ENCODE measurements at regions not wholly inside any gene's neighbourhood (a gene's known extent, or its start where the extent isn't known, plus 50 kb on each side); places are given as distances from the start of the nearest gene placed in this dataset.

DNA sequence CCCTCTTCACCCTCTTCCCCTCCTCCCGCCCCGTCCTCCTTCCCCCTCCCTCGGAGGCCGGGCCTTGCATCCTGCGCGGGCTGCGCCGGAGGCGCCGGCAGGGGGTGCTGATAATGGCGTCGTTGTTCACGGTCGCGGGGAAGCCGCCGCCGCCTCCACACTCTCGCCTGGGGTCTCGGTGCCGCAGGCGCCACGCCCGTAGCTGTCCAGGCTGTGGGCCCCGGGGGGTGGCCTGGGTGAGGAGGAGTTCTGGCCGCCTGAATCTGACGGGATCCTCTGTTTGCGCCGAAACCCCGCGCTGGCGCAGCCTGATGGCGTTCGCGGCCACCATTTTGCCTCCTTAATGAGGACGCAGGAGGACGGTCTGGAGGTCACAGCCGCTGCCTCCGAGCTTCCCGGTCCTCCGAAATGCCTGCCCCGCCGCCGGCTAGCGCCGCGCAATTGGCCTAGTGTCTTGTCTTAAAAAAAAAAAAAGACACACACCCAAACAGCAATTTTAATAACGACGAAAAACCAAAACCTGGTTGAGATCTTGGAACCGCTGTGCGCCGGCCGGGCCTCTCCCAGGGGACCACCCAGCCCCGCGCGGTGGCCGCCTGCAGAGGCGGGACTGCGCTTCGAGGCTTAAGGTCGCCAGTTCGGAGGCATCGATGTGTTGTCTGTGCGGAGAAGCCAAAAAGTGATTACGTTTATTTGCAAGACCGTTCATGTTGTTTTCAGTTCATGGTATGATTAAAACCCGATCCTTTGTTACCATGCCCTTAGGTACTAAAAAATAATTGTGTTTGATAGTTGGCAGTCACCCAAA, 106.6 kb upstream of the HNRNPU start (continued):
- TF ChIP-seq FOXP1 (CRISPR knock-in tag; IDR thresholded peaks at IDR 0.05; ENCODE audit: borderline replicate concordance) (peak; percentile 63; the same call in 1 of the 2 replicates), TEAD1 (CRISPR knock-in tag; IDR thresholded peaks at IDR 0.05) (no peak), NR2C2 (CRISPR knock-in tag; IDR thresholded peaks at IDR 0.05) (no peak), SMAD4 (CRISPR knock-in tag; IDR thresholded peaks at IDR 0.05) (no peak), IRF2 (CRISPR knock-in tag; IDR thresholded peaks at IDR 0.05; ENCODE audit: borderline replicate concordance, low read depth) (no peak), NR3C1 (CRISPR knock-in tag; conservative IDR thresholded peaks at IDR 0.05; ENCODE audit: low read depth) (no peak), ZNF671 (CRISPR knock-in tag; IDR thresholded peaks at IDR 0.05) (no peak), RORB (CRISPR knock-in tag; IDR thresholded peaks at IDR 0.05) (no peak), SMAD3 (CRISPR knock-in tag; IDR thresholded peaks at IDR 0.05; ENCODE audit: borderline replicate concordance) (no peak; the same call in 1 of the 2 replicates), ESRRA (CRISPR knock-in tag; IDR thresholded peaks at IDR 0.05; ENCODE audit: borderline replicate concordance) (peak; percentile 99), SOX15 (CRISPR knock-in tag; IDR thresholded peaks at IDR 0.05) (no peak), GTF2I (CRISPR knock-in tag; conservative IDR thresholded peaks at IDR 0.05) (no peak), ZNF317 (CRISPR knock-in tag; IDR thresholded peaks at IDR 0.05; ENCODE audit: borderline replicate concordance, low read depth) (no peak), NFE2L1 (CRISPR knock-in tag; IDR thresholded peaks at IDR 0.05) (peak; percentile 74; the same call in 1 of the 2 replicates), ZNF396 (CRISPR knock-in tag; IDR thresholded peaks at IDR 0.05; ENCODE audit: borderline replicate concordance) (no peak), FOXJ3 (CRISPR knock-in tag; IDR thresholded peaks at IDR 0.05; ENCODE audit: borderline replicate concordance) (no peak)
- TF ChIP-seq, protein P1, sequence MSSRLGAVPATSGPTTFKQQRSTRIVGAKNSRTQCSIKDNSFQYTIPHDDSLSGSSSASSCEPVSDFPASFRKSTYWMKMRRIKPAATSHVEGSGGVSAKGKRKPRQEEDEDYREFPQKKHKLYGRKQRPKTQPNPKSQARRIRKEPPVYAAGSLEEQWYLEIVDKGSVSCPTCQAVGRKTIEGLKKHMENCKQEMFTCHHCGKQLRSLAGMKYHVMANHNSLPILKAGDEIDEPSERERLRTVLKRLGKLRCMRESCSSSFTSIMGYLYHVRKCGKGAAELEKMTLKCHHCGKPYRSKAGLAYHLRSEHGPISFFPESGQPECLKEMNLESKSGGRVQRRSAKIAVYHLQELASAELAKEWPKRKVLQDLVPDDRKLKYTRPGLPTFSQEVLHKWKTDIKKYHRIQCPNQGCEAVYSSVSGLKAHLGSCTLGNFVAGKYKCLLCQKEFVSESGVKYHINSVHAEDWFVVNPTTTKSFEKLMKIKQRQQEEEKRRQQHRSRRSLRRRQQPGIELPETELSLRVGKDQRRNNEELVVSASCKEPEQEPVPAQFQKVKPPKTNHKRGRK (CRISPR knock-in tag; IDR thresholded peaks at IDR 0.05; ENCODE audit: borderline replicate concordance): no peak
- TF ChIP-seq, protein P2, sequence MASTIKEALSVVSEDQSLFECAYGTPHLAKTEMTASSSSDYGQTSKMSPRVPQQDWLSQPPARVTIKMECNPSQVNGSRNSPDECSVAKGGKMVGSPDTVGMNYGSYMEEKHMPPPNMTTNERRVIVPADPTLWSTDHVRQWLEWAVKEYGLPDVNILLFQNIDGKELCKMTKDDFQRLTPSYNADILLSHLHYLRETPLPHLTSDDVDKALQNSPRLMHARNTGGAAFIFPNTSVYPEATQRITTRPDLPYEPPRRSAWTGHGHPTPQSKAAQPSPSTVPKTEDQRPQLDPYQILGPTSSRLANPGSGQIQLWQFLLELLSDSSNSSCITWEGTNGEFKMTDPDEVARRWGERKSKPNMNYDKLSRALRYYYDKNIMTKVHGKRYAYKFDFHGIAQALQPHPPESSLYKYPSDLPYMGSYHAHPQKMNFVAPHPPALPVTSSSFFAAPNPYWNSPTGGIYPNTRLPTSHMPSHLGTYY (CRISPR knock-in tag; IDR thresholded peaks at IDR 0.05): no peak
- TF ChIP-seq, protein P3, sequence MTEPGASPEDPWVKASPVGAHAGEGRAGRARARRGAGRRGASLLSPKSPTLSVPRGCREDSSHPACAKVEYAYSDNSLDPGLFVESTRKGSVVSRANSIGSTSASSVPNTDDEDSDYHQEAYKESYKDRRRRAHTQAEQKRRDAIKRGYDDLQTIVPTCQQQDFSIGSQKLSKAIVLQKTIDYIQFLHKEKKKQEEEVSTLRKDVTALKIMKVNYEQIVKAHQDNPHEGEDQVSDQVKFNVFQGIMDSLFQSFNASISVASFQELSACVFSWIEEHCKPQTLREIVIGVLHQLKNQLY (CRISPR knock-in tag; IDR thresholded peaks at IDR 0.05): no peak
- TF ChIP-seq, protein P4, sequence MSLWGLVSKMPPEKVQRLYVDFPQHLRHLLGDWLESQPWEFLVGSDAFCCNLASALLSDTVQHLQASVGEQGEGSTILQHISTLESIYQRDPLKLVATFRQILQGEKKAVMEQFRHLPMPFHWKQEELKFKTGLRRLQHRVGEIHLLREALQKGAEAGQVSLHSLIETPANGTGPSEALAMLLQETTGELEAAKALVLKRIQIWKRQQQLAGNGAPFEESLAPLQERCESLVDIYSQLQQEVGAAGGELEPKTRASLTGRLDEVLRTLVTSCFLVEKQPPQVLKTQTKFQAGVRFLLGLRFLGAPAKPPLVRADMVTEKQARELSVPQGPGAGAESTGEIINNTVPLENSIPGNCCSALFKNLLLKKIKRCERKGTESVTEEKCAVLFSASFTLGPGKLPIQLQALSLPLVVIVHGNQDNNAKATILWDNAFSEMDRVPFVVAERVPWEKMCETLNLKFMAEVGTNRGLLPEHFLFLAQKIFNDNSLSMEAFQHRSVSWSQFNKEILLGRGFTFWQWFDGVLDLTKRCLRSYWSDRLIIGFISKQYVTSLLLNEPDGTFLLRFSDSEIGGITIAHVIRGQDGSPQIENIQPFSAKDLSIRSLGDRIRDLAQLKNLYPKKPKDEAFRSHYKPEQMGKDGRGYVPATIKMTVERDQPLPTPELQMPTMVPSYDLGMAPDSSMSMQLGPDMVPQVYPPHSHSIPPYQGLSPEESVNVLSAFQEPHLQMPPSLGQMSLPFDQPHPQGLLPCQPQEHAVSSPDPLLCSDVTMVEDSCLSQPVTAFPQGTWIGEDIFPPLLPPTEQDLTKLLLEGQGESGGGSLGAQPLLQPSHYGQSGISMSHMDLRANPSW (CRISPR knock-in tag; conservative IDR thresholded peaks at IDR 0.05; ENCODE audit: low read depth): no peak
- TF ChIP-seq, protein P5, sequence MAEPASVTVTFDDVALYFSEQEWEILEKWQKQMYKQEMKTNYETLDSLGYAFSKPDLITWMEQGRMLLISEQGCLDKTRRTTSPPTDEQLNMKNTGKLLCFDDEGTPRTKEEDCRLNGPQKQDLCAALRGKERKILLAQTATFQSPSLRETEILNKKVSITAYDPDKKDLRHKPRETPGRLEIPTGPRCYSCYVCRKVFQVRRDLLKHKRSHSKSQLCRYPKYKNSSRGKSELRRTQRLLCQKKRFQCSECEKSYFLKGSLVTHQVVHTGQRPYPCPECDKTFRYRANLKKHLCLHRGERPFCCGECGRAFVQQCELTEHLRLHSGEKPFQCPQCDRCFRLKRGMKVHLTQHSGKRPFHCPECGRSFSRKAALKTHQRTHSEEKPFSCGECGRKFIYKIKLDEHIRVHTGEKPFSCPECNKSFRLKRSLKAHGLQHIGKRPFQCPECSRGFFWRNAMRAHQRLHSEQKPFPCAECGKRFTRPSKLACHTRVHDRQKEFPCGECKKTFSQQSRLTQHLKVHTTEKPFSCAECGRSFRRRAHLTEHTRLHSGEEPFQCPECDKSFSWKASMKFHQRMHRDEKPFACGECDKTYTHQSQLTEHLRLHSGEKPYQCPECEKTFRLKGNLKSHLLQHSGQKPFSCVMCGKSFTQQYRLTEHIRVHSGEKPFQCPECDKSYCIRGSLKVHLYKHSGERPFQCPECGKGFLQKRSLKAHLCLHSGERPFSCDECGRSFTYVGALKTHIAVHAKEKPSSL (CRISPR knock-in tag; conservative IDR thresholded peaks at IDR 0.05): no peak
- TF ChIP-seq, protein P6, sequence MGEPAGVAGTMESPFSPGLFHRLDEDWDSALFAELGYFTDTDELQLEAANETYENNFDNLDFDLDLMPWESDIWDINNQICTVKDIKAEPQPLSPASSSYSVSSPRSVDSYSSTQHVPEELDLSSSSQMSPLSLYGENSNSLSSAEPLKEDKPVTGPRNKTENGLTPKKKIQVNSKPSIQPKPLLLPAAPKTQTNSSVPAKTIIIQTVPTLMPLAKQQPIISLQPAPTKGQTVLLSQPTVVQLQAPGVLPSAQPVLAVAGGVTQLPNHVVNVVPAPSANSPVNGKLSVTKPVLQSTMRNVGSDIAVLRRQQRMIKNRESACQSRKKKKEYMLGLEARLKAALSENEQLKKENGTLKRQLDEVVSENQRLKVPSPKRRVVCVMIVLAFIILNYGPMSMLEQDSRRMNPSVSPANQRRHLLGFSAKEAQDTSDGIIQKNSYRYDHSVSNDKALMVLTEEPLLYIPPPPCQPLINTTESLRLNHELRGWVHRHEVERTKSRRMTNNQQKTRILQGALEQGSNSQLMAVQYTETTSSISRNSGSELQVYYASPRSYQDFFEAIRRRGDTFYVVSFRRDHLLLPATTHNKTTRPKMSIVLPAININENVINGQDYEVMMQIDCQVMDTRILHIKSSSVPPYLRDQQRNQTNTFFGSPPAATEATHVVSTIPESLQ (CRISPR knock-in tag; IDR thresholded peaks at IDR 0.05): no peak
- TF ChIP-seq, protein P7, sequence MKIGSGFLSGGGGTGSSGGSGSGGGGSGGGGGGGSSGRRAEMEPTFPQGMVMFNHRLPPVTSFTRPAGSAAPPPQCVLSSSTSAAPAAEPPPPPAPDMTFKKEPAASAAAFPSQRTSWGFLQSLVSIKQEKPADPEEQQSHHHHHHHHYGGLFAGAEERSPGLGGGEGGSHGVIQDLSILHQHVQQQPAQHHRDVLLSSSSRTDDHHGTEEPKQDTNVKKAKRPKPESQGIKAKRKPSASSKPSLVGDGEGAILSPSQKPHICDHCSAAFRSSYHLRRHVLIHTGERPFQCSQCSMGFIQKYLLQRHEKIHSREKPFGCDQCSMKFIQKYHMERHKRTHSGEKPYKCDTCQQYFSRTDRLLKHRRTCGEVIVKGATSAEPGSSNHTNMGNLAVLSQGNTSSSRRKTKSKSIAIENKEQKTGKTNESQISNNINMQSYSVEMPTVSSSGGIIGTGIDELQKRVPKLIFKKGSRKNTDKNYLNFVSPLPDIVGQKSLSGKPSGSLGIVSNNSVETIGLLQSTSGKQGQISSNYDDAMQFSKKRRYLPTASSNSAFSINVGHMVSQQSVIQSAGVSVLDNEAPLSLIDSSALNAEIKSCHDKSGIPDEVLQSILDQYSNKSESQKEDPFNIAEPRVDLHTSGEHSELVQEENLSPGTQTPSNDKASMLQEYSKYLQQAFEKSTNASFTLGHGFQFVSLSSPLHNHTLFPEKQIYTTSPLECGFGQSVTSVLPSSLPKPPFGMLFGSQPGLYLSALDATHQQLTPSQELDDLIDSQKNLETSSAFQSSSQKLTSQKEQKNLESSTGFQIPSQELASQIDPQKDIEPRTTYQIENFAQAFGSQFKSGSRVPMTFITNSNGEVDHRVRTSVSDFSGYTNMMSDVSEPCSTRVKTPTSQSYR (CRISPR knock-in tag; IDR thresholded peaks at IDR 0.05): no peak; the same call in 1 of the 2 replicates
- TF ChIP-seq, protein P8, sequence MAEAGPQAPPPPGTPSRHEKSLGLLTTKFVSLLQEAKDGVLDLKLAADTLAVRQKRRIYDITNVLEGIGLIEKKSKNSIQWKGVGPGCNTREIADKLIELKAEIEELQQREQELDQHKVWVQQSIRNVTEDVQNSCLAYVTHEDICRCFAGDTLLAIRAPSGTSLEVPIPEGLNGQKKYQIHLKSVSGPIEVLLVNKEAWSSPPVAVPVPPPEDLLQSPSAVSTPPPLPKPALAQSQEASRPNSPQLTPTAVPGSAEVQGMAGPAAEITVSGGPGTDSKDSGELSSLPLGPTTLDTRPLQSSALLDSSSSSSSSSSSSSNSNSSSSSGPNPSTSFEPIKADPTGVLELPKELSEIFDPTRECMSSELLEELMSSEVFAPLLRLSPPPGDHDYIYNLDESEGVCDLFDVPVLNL (CRISPR knock-in tag; IDR thresholded peaks at IDR 0.05; ENCODE audit: borderline replicate concordance, low read depth): peak; percentile 61; the same call in 1 of the 2 replicates
